ENCODE measurements at regions not wholly inside any gene's neighbourhood (a gene's known extent, or its start where the extent isn't known, plus 50 kb on each side); places are given as distances from the start of the nearest gene placed in this dataset.

DNA sequence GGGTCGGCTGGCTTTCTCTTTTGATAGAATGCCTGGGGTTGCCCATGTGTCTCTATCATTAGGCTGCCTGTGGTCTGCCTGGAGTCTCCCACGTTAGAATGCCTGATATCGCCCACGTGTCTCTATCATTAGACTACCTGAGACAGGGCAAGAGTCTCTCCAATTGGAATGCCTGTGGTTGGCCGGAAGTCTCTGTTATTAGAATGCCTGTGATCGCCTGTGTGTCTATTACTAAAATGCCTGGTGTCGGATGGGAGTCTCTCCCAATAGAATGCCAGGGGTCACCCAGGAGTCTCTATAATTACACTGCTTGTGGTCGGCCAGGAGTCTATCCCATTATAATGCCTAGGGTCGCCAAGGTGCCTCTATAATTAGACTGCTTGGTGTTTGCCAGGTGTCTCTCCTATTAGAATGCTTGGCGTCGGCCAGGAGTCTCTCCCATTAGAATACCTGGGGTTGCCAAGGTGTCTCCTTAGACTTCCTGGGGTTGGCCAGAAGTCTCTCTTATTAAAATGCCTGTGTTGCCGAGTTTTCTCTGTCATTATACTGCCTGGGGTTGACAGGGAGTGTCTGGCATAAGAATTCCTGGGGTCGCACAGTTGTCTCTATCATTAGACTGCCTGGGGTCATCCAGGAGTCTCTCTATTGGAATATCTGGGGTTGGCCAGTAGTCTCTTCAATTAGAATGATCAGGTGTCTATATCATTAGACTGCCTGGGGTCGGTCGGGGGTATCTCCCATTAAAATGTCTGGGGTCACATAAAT is 2272.8 kb downstream of the TP53TG3F start:
- Histone ChIP-seq H3K4me1 (no peaks in the 10 kb centered on the region), H3K4me3 (no peak overlapping the region), H3K27me3 (no peaks in the 10 kb centered on the region), H3K27ac (no peak overlapping the region), H3K36me3 (no peaks in the 10 kb centered on the region), H3K9me3 (peaks cover 0 to 22% (median 0%) of the 10 kb centered on the region in 4 donors)
- 74 to 75% methylated on average over 15 of the region's 15 CpGs for WGBS, 2 donors
- no peak for DNase-seq
- intact Hi-C loops (cut with DNase I), result no loop called here
- no peak for TF ChIP-seq POLR2A (IDR thresholded peaks at IDR 0.05)
- TF ChIP-seq EP300 (IDR thresholded peaks at IDR 0.05), result no peak
- TF ChIP-seq, protein P1, sequence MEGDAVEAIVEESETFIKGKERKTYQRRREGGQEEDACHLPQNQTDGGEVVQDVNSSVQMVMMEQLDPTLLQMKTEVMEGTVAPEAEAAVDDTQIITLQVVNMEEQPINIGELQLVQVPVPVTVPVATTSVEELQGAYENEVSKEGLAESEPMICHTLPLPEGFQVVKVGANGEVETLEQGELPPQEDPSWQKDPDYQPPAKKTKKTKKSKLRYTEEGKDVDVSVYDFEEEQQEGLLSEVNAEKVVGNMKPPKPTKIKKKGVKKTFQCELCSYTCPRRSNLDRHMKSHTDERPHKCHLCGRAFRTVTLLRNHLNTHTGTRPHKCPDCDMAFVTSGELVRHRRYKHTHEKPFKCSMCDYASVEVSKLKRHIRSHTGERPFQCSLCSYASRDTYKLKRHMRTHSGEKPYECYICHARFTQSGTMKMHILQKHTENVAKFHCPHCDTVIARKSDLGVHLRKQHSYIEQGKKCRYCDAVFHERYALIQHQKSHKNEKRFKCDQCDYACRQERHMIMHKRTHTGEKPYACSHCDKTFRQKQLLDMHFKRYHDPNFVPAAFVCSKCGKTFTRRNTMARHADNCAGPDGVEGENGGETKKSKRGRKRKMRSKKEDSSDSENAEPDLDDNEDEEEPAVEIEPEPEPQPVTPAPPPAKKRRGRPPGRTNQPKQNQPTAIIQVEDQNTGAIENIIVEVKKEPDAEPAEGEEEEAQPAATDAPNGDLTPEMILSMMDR (IDR thresholded peaks at IDR 0.05), result no peak
- TF ChIP-seq POLR2AphosphoS5 (IDR thresholded peaks at IDR 0.05), result no peak

DNA sequence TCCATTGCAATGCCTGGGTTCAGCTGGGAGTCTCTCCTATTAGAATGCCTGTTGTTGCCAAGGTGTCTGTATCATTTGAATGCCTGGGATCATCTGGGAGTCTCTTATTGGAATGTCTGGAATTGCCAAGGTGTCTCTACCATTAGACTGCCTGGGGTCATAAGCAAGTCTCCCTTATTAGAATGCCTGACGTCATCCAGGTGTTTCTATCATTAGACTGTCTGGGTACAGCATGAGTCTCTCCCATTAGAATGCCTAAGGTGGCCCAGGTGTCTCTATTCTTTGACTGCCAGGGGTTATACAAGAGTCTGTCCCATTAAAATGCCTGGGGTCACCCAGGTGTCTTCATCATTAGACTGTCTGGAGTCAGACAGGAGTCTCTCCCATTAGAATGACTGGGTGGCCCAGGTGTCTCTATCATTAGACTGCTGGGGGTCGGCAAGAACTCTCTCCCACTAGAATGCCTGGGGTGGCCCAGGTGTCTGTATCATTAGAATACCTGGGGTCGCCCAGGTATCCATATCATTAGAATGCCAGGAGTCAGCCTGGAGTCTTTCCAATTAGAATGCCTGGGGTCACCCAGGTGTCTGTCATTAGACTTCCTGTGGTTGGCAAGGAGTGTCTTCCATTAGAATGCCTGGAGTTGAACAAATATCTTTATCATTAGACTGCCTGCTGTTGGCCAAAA is 2274.0 kb downstream of the TP53TG3F start:
- H3K4me3 ChIP-seq, result no peak overlapping the region
- intact Hi-C loops (cut with DNase I), result no loop called here
- no peak overlapping the region for H3K27ac ChIP-seq
- no peaks in the 10 kb centered on the region for H3K27me3 ChIP-seq
- H3K9me3 ChIP-seq, result peaks cover 0 to 18% (median 0%) of the 10 kb centered on the region in 4 donors
- 45% methylated on average over 3 of the region's 3 CpGs for WGBS, 2 donors
- TF ChIP-seq EP300 (IDR thresholded peaks at IDR 0.05) (no peak), POLR2AphosphoS5 (IDR thresholded peaks at IDR 0.05) (no peak), POLR2A (IDR thresholded peaks at IDR 0.05) (no peak)
- TF ChIP-seq, protein P1 (IDR thresholded peaks at IDR 0.05), result no peak
- no peaks in the 10 kb centered on the region for H3K36me3 ChIP-seq
- H3K4me1 ChIP-seq, result no peaks in the 10 kb centered on the region
- no peak for DNase-seq

DNA sequence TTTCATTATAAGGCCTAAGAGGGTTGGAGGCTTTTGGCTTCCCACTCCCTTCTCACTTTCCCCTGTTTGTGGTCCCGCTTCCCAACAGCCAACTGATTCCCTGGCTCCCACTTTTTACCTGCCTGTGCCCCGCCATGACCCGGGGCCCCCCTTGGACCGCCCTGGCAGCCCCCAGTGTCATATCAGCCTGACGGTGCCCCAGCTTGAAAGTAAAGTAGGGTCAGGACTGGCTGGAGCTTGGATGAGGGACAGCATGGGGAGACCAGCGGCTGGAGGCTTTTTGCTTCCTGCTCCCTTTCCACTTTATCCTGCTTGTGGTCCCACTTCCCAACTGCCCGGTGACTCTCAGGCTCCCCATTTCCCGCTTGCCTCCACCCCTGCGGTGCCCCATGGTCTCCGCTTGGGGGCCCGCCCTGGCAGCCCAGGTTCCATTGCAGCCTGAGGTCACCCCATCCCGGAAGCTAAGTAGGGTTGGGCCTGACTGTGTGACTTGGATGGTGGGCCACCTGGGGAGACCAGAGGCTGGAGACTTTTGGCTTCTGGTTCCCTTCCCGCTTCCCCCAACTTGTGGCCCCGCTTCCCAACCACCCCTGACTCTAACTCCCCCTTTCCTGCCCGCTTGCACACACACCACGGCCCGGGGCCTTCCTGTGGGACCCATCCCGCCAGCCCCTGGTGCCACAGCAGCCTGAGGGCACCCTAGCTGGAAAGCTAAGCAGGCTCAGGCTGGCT is 2274.7 kb downstream of the TP53TG3F start:
- 80 to 81% methylated on average over 18 of the region's 18 CpGs for WGBS, 2 donors
- intact Hi-C loops (cut with DNase I), result no loop called here
- peaks cover 0 to 18% (median 0%) of the 10 kb centered on the region in 4 donors for H3K9me3 ChIP-seq
- DNase-seq, result no peak
- no peaks in the 10 kb centered on the region for H3K36me3 ChIP-seq
- no peak overlapping the region for H3K27ac ChIP-seq
- no peaks in the 10 kb centered on the region for H3K4me1 ChIP-seq
- no peaks in the 10 kb centered on the region for H3K27me3 ChIP-seq
- TF ChIP-seq POLR2A (IDR thresholded peaks at IDR 0.05) (no peak), POLR2AphosphoS5 (IDR thresholded peaks at IDR 0.05) (no peak), EP300 (IDR thresholded peaks at IDR 0.05) (no peak)
- TF ChIP-seq, protein P1 (IDR thresholded peaks at IDR 0.05), result no peak
- no peak overlapping the region for H3K4me3 ChIP-seq

DNA sequence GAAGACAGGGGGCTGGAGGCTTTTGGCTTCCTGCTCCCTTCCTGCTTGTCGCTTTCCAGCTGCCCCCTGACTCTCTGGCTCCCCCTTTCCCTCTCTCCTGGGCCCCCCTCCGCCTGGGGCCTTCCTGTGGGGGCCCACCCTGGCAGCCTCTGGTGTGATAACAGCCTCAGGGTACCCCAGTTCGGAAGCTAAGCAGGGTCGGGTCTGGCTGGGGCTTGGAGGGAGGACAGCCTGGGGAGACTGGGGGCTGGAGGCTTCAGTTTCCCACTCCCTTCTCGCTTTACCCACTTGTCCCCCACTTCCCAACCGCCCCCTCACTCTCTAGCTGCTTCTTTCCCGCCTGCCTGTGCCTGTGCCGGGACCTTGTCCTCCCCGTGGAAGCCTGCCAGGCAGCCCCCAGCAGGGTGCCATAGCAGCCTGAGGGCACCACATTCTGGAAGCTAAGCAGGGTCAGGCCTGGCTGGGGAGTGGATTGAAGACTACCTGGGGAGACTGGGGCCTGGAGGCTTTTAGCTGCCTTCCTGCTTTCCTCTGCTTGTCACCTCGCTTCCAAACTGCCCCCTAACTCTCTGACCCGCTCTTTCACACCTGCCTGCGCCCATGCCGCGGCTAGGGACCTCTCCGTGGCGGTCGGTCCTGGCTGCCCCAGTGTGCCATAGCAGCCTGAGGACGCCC is 2275.5 kb downstream of the TP53TG3F start:
- WGBS, 2 donors, result 72 to 80% methylated on average over 18 of the region's 18 CpGs
- TF ChIP-seq EP300 (IDR thresholded peaks at IDR 0.05) (no peak), POLR2AphosphoS5 (IDR thresholded peaks at IDR 0.05) (no peak), POLR2A (IDR thresholded peaks at IDR 0.05) (no peak)
- TF ChIP-seq, protein P1 (IDR thresholded peaks at IDR 0.05), result no peak
- no peaks in the 10 kb centered on the region for H3K27me3 ChIP-seq
- no peak overlapping the region for H3K4me3 ChIP-seq
- intact Hi-C loops (cut with DNase I), result no loop called here
- no peaks in the 10 kb centered on the region for H3K36me3 ChIP-seq
- peaks cover 0 to 16% (median 0%) of the 10 kb centered on the region in 4 donors for H3K9me3 ChIP-seq
- no peak for DNase-seq
- no peaks in the 10 kb centered on the region for H3K4me1 ChIP-seq
- no peak overlapping the region for H3K27ac ChIP-seq

Data from sigmoid colon (tissue), 6 donors.